NCI-H2227 (cell line): ENCODE measurements at regions not wholly inside any gene's neighbourhood (a gene's known extent, or its start where the extent isn't known, plus 50 kb on each side); places are given as distances from the start of the nearest gene placed in this dataset.

Experiments used
- DNase-seq: peaks from one replicate; lab custom pipeline; 2025; ENCODE audit not compliant: unreplicated experiment; lab: John Stamatoyannopoulos, UW

DNA sequence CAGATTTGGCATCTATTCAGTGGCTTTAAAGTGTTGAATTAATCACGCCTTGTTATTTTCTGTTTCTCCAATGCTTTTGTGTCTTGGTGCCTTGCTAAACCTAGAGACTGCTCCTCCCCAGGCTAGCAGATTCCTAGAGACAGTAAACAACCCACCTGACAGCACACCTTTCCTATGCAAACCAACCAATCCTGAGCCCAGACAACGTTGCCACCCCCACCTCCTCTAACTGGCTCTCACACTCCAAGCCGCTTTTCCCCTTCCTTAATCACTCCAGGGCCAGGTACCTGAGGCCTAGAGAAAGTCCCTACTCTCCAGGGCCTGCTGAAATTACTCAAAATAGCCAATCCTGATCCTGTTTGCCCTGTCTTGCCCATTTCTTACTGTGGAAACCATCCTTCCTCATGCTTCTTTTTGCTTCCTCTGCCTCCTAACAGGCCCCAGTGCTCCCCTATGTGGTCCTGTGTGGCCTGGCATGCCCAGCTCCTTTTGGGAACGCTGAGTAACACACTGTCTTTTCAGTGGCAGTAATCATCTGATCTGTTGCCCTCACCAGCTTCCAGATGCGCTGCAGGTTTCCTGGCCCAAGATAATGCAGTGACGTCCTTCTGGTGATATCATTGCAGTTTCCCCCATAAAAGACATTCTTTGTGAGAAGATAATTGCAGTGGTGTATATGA, 53.4 kb downstream of the GAS1 start:
- DNase-seq, result no peak

GRCh38 chr9:86892576-86892975, 54.7 kb downstream of the GAS1 start:
- DNase-seq, result no peak

GRCh38 chr9:86891886-86892437, 55.3 kb downstream of the GAS1 start:
- no peak for DNase-seq

- DNase-seq, result no peak
These were observed 56.2 kb downstream of the GAS1 start for GRCh38 chr9:86891091-86891490.

- DNase-seq, result no peak
These were observed 62.1 kb downstream of the GAS1 start for GRCh38 chr9:86885232-86885631.

- no peak for DNase-seq
These were observed 70.6 kb downstream of the GAS1 start for GRCh38 chr9:86876621-86877196.

GRCh38 chr9:86868616-86869015, 78.7 kb downstream of the GAS1 start:
- no peak for DNase-seq

DNA sequence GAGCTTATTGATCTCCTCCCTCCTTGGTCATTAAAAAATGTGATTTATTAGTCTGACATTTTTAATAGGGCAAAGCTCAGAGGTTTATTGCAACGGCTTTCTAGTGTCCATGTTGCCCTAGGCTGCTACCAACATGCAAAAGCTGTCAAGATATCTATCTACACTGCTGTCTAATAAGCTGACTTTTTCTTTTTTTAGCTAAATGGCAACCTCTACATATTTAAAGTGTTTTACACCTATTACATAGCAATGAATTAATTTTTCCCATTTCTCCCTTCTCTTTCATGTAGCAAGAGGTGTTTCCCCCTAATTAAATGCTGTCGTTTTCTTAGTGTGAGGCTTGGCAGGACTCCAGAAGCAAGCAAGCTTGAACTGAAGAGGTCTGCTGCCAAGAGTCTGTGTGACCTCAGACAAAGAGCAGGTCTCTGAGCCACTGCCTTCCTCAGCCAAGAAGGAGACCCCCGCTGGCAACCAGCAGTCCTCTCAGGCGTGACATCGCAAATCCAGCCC, 79.4 kb downstream of the GAS1 start:
- DNase-seq, result no peak

DNA sequence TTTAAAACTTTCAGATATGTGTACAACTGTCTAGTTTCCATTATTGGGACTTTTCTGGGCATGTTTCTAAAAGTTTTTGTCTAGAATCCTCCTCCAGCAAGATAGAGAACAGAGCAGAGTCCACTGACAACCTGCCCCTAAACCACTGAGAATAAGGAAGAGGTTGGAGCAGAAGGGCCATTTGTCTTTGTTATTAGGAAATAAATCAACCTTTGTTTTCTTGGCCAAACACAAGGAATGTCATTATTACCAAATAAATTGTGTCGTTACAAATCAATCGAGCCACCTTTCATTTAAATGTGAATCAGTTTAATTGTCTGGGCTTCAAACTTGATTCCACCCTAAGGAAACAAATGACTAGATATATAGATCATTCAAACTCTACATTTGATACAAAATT, 81.4 kb downstream of the GAS1 start:
- no peak for DNase-seq

- DNase-seq, result no peak
These were observed 87.3 kb downstream of the GAS1 start for GRCh38 chr9:86860006-86860405.

GRCh38 chr9:86859056-86859455, 88.2 kb downstream of the GAS1 start:
- no peak for DNase-seq

- DNase-seq, result no peak
These were observed 89.3 kb downstream of the GAS1 start for GRCh38 chr9:86858009-86858408.

- DNase-seq, result no peak
These were observed 91.0 kb downstream of the GAS1 start for GRCh38 chr9:86856259-86856658.

DNA sequence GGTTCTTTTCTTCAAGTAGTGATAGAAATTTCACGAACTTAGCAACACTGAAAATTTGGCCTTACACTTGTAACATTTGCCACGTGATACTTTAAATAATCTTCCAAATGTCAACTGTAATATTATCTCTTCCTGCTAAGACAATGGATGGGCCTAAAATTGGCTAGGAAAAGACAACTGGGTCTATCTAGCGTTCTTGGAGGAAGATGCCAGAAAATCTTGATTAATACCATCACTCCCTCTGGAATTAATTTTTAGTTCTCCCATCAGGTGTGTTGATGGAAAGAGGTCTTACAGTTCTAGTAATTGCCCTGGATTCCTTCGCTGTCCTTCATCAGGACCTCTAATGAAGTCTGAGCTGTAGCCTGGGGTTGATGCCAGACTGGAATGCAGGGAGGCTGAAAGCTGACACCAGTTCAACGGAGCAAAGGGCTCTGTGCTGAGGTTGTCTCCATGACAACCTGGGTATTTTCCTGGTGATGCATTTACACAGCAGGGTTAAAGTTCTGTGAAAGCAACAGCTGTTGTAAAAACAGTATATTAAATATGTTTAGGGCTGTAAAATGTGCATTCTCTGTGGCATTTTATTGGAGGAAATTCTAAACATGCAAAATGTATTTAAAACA, 92.3 kb downstream of the GAS1 start:
- no peak for DNase-seq

GRCh38 chr9:86846656-86847055, 100.7 kb downstream of the GAS1 start:
- no peak for DNase-seq

- DNase-seq, result no peak
These were observed 104.1 kb downstream of the GAS1 start for GRCh38 chr9:86843206-86843605.

DNA sequence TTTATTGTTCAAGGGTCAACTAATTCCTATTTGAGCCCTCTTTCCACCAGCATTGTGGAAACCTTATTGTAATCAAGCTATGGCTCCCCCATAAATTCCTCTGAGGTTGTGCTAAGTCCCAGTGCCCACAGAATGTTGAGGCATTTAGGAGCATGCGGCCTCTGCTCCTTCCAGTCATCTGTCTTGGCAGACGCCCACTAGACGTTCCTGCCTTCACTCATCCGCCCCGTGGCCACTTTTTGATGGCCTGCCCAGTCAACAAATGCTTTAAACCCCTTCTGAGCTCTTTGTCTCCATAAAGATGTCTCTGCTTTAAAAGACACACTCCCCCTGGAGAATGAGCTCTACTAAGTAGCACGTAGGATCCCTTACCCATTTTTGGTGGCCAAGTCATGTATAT, 104.7 kb downstream of the GAS1 start:
- no peak for DNase-seq

DNA sequence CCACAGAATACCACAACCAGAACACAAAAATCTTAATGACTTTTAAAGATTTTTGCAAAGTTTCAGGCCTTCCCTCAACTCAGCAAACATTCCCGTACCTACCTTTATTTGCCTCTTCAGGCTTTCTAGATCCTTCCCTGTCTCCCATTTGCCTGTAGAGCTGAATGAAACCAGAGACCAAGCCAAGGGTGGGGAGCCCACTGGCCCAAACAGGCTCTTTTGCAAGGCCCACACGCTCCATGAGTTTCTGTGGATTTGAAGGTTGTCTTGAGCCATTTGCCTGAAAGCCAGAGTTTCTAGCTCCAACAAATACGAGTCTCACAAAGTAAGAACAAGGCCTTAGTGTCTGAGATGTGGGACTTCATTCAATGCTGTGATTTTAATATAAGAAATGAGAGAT, 107.8 kb downstream of the GAS1 start:
- DNase-seq, result no peak

- no peak for DNase-seq
These were observed 108.5 kb downstream of the GAS1 start for GRCh38 chr9:86838519-86839497.

DNA sequence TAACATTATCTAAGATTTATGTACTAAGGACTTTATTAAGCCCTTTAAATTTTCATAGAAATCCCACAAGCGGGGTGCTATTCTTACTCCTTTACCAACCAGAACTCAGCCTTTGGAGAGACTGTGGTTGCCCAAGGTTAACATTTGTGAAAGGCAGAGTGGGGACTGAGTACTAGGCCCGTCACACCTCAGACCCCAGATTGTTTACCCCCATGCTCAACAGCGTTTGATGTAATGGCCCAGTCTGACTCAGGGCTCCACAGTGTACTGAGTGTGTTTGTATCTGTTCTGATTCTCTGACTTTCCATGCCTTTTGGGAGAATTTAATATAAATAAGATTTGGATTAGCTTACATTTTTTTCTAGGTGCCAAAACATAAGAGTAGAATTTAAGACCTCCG, 110.0 kb downstream of the GAS1 start:
- DNase-seq, result no peak

DNA sequence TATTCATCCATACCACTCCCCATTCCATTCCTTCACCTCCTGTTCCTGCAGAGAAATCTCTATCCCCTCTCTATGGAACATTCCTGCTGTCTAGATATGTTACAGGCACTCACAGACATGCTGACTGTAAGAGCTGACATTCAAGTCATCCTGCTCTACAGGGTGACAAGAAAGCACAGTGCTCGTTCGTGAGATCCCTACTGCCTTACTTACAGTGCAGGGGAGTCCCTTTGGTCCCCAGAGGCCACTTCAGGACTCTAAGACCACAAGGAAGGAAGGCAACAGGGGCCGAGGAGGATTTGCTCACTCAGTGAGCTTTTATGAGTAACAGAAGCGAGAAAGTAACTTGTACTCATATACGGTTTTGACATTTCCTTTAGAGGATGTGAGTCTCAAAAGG, 110.5 kb downstream of the GAS1 start:
- no peak for DNase-seq
